GM23338 (cell line): ENCODE measurements at regions not wholly inside any gene's neighbourhood (a gene's known extent, or its start where the extent isn't known, plus 50 kb on each side); places are given as distances from the start of the nearest gene placed in this dataset.

ENCODE experiments used
- ATAC-seq: fragments of 200-7000 bp; cut with Tn5 transposase; 3 replicates; pipeline ENCODE4 v1.9.1; 2020
- DNase-seq: peaks from one replicate; pipeline ENCODE4 v3.0.0-alpha.2; 2015; ENCODE audit warnings: low spot score
- H2AFZ ChIP-seq: fragments of 200-600 bp; sonication (generic); 2 replicates; pipeline ENCODE4 v1.8.0; 2016; ENCODE audit warnings: antibody characterized with exemption, mild to moderate bottlenecking, moderate library complexity
- H3F3A ChIP-seq: fragments of 200-600 bp; sonication (generic); replicated peaks from 2 replicates; pipeline ENCODE4 v1.8.0; 2017; ENCODE audit warnings: antibody characterized with exemption, mixed run types, low read depth
- H3K27ac ChIP-seq: fragments of 200-600 bp; sonication (generic); 2 replicates; pipeline ENCODE4 v1.6.1; 2016; ENCODE audit warnings: low read depth
- H3K27me3 ChIP-seq: fragments of 200-600 bp; sonication (generic); 2 replicates; pipeline ENCODE4 v1.8.0; 2016; ENCODE audit warnings: mild to moderate bottlenecking, mixed run types, moderate library complexity; ENCODE audit not compliant: insufficient read depth
- H3K36me3 ChIP-seq: fragments of 200-600 bp; sonication (generic); 2 replicates; pipeline ENCODE4 v1.8.0; 2016; ENCODE audit warnings: mild to moderate bottlenecking; ENCODE audit not compliant: insufficient read depth
- H3K4me1 ChIP-seq: fragments of 200-600 bp; sonication (generic); 2 replicates; pipeline ENCODE4 v1.8.0; 2016; ENCODE audit warnings: mild to moderate bottlenecking, moderate library complexity; ENCODE audit not compliant: insufficient read depth
- H3K4me2 ChIP-seq: fragments of 200-600 bp; sonication (generic); 2 replicates; pipeline ENCODE4 v1.7.1; 2017; ENCODE audit warnings: mixed run types
- H3K4me3 ChIP-seq: fragments of 200-600 bp; sonication (generic); 2 replicates; pipeline ENCODE4 v1.6.1; 2016; ENCODE audit warnings: mixed run types
- H3K79me2 ChIP-seq: fragments of 200-600 bp; sonication (generic); replicated peaks from 2 replicates; pipeline ENCODE4 v1.8.0; 2017; ENCODE audit warnings: mild to moderate bottlenecking; ENCODE audit not compliant: insufficient read depth
- H3K9me2 ChIP-seq: fragments of 200-600 bp; sonication (generic); 2 replicates; pipeline ENCODE4 v1.8.0; 2017; ENCODE audit not compliant: insufficient read depth
- H4K20me1 ChIP-seq: fragments of 200-600 bp; sonication (generic); replicated peaks from 2 replicates; pipeline ENCODE4 v1.8.0; 2017; ENCODE audit warnings: mild to moderate bottlenecking; ENCODE audit not compliant: insufficient read depth
- H3K27ac Mint-ChIP-seq: 2 replicates; pipeline ENCODE4 v1.8.0; 2020; ENCODE audit warnings: inconsistent platforms, mild to moderate bottlenecking, moderate library complexity, mixed read lengths
- H3K27me3 Mint-ChIP-seq: 3 replicates; pipeline ENCODE4 v1.8.0; 2022; ENCODE audit warnings: low read depth, mild to moderate bottlenecking, moderate library complexity, mixed read lengths, inconsistent platforms; ENCODE audit not compliant: insufficient read depth, poor library complexity
- H3K36me3 Mint-ChIP-seq: 3 replicates; pipeline ENCODE4 v1.8.0; 2021; ENCODE audit warnings: low read depth, mild to moderate bottlenecking, inconsistent platforms, moderate library complexity, mixed read lengths
- H3K4me1 Mint-ChIP-seq: 3 replicates; pipeline ENCODE4 v1.8.0; 2020; ENCODE audit warnings: mild to moderate bottlenecking, inconsistent platforms, mixed read lengths
- H3K4me3 Mint-ChIP-seq: 3 replicates; pipeline ENCODE4 v1.8.0; 2021; ENCODE audit warnings: moderate library complexity, mild to moderate bottlenecking, inconsistent platforms, mixed read lengths
- H3K9me3 Mint-ChIP-seq: 3 replicates; pipeline ENCODE4 v1.8.0; 2020; ENCODE audit warnings: moderate library complexity, mild to moderate bottlenecking, inconsistent platforms, mixed read lengths
- JUNB ChIP-seq: IDR thresholded peaks from one replicate; pipeline ENCODE4 v1.6.1; 2016; ENCODE audit warnings: antibody characterized with exemption; ENCODE audit not compliant: unreplicated experiment
- POLR2AphosphoS5 ChIP-seq: IDR thresholded peaks from 2 replicates; pipeline ENCODE4 v1.6.1; 2016; ENCODE audit warnings: antibody characterized with exemption, low read depth
- STAT1 ChIP-seq: IDR thresholded peaks from one replicate; pipeline ENCODE4 v1.6.1; 2016; ENCODE audit warnings: antibody characterized with exemption; ENCODE audit not compliant: unreplicated experiment
- ZNF114 ChIP-seq: fragments of 250-450 bp; sonication (Bioruptor Pico); IDR thresholded peaks from 2 replicates; pipeline ENCODE4 v1.5.0; 2020; ENCODE audit warnings: mild to moderate bottlenecking, moderate library complexity
- ZNF331 ChIP-seq: fragments of 250-450 bp; sonication (Bioruptor Pico); IDR thresholded peaks from 2 replicates; pipeline ENCODE4 v1.5.0; 2020; ENCODE audit warnings: low read depth, mild to moderate bottlenecking, moderate library complexity
- TF ChIP-seq, protein P1 (sequence below): IDR thresholded peaks from 2 replicates; pipeline ENCODE4 v1.6.1; 2016; ENCODE audit warnings: antibody characterized with exemption
- TF ChIP-seq, protein P2 (sequence below): IDR thresholded peaks from one replicate; pipeline ENCODE4 v1.6.1; 2018; ENCODE audit warnings: antibody characterized with exemption; ENCODE audit not compliant: unreplicated experiment
- TF ChIP-seq, protein P3 (sequence below): fragments of 250-450 bp; sonication (Bioruptor Pico); IDR thresholded peaks from 2 replicates; pipeline ENCODE4 v1.5.0; 2020; ENCODE audit warnings: mild to moderate bottlenecking, moderate library complexity

DNA sequence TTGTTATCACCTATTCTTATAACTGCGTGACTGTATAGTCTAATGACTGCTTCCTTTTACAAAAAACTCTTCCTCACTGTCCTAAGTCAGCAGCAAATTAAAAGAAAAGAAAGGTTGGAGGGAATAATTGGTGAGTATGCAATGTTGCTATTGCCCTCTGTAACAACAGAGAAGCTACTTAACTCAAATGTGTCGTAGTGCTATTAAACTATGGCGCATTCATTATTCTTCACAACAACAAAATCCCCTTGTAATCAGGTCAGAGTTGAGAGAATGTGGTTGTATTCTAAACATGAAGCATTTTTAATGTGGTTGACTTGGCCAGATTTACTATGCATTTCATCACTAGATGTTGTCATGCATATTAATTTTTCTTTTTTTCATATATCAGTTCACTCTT, 897.8 kb upstream of the PHF14 start:
- H3K4me3 ChIP-seq: no peak overlapping the region
- no peak overlapping the region for H2AFZ ChIP-seq
- DNase-seq (no peak), ATAC-seq (no peak)
- H3K9me3 Mint-ChIP-seq: peaks cover 2% of the 10 kb centered on the region; the same call in 1 of the 3 replicates
- peaks cover 19% of the 10 kb centered on the region for H3K4me1 Mint-ChIP-seq
- no peaks in the 10 kb centered on the region for H3K27me3 ChIP-seq
- H3K36me3 ChIP-seq: no peaks in the 10 kb centered on the region
- no peaks in the 10 kb centered on the region for H3F3A ChIP-seq
- peaks cover 2% of the 10 kb centered on the region for H3K27me3 Mint-ChIP-seq
- TF ChIP-seq, protein P1, sequence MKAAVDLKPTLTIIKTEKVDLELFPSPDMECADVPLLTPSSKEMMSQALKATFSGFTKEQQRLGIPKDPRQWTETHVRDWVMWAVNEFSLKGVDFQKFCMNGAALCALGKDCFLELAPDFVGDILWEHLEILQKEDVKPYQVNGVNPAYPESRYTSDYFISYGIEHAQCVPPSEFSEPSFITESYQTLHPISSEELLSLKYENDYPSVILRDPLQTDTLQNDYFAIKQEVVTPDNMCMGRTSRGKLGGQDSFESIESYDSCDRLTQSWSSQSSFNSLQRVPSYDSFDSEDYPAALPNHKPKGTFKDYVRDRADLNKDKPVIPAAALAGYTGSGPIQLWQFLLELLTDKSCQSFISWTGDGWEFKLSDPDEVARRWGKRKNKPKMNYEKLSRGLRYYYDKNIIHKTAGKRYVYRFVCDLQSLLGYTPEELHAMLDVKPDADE: no peak
- no peak for TF ChIP-seq STAT1
- no peak for TF ChIP-seq ZNF114 (CRISPR knock-in tag)
- no peak for TF ChIP-seq ZNF331
- TF ChIP-seq POLR2AphosphoS5: no peak
- TF ChIP-seq JUNB: no peak
- TF ChIP-seq, protein P2, sequence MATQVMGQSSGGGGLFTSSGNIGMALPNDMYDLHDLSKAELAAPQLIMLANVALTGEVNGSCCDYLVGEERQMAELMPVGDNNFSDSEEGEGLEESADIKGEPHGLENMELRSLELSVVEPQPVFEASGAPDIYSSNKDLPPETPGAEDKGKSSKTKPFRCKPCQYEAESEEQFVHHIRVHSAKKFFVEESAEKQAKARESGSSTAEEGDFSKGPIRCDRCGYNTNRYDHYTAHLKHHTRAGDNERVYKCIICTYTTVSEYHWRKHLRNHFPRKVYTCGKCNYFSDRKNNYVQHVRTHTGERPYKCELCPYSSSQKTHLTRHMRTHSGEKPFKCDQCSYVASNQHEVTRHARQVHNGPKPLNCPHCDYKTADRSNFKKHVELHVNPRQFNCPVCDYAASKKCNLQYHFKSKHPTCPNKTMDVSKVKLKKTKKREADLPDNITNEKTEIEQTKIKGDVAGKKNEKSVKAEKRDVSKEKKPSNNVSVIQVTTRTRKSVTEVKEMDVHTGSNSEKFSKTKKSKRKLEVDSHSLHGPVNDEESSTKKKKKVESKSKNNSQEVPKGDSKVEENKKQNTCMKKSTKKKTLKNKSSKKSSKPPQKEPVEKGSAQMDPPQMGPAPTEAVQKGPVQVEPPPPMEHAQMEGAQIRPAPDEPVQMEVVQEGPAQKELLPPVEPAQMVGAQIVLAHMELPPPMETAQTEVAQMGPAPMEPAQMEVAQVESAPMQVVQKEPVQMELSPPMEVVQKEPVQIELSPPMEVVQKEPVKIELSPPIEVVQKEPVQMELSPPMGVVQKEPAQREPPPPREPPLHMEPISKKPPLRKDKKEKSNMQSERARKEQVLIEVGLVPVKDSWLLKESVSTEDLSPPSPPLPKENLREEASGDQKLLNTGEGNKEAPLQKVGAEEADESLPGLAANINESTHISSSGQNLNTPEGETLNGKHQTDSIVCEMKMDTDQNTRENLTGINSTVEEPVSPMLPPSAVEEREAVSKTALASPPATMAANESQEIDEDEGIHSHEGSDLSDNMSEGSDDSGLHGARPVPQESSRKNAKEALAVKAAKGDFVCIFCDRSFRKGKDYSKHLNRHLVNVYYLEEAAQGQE: no peak
- no peak overlapping the region for H3K4me3 Mint-ChIP-seq
- H3K36me3 Mint-ChIP-seq: peaks cover 2% of the 10 kb centered on the region; the same call in 2 of the 3 replicates
- no peak overlapping the region for H3K27ac ChIP-seq
- no peak overlapping the region for H3K4me2 ChIP-seq
- H3K4me1 ChIP-seq: peaks cover 16% of the 10 kb centered on the region
- H3K9me2 ChIP-seq: no peaks in the 10 kb centered on the region
- no peak overlapping the region for H3K27ac Mint-ChIP-seq
- no peaks in the 10 kb centered on the region for H3K79me2 ChIP-seq
- H4K20me1 ChIP-seq: no peaks in the 10 kb centered on the region

DNA sequence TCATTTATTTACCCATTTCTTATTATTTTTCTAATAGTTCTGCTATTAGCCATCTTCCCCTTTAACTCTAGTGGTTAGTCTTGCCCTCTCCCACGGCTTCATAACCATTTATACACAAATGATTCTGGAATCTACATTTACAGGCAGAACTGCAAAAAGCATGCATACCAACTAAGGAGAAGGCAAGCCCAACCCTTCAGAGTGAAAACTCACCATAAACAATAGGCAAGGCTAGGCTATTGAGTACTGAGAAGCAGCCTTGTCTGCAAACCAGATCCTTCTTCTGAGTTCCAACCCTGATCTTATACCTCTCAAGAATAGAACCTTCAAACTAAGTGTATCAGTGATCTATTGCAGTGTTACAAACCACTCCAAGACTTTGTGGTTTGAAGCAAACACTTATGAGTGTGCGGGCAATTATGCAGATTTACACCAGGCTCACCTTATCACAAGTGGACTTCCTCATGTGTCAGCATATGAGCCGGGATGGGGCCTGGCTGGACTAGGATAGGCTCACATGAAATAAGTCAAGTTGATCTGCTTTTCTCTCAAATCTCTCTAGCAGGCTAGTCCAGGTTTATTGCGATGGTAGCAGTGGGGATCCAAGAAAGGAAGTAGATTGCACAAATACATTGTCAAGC, 896.9 kb upstream of the PHF14 start:
- Histone ChIP-seq H3K4me1 (peaks cover 16% of the 10 kb centered on the region), H3K27ac (no peak overlapping the region), H3K9me2 (no peaks in the 10 kb centered on the region), H3K79me2 (no peaks in the 10 kb centered on the region), H3K4me2 (peak overlapping the region; percentile 57), H3K4me3 (no peak overlapping the region), H4K20me1 (no peaks in the 10 kb centered on the region), H3F3A (no peaks in the 10 kb centered on the region), H2AFZ (peak overlapping the region; percentile 89), H3K36me3 (no peaks in the 10 kb centered on the region), H3K27me3 (no peaks in the 10 kb centered on the region)
- DNase-seq: peak; percentile 14
- H3K4me3 Mint-ChIP-seq: no peak overlapping the region
- no peak overlapping the region for H3K27ac Mint-ChIP-seq
- TF ChIP-seq ZNF114 (CRISPR knock-in tag): no peak
- TF ChIP-seq, protein P3, sequence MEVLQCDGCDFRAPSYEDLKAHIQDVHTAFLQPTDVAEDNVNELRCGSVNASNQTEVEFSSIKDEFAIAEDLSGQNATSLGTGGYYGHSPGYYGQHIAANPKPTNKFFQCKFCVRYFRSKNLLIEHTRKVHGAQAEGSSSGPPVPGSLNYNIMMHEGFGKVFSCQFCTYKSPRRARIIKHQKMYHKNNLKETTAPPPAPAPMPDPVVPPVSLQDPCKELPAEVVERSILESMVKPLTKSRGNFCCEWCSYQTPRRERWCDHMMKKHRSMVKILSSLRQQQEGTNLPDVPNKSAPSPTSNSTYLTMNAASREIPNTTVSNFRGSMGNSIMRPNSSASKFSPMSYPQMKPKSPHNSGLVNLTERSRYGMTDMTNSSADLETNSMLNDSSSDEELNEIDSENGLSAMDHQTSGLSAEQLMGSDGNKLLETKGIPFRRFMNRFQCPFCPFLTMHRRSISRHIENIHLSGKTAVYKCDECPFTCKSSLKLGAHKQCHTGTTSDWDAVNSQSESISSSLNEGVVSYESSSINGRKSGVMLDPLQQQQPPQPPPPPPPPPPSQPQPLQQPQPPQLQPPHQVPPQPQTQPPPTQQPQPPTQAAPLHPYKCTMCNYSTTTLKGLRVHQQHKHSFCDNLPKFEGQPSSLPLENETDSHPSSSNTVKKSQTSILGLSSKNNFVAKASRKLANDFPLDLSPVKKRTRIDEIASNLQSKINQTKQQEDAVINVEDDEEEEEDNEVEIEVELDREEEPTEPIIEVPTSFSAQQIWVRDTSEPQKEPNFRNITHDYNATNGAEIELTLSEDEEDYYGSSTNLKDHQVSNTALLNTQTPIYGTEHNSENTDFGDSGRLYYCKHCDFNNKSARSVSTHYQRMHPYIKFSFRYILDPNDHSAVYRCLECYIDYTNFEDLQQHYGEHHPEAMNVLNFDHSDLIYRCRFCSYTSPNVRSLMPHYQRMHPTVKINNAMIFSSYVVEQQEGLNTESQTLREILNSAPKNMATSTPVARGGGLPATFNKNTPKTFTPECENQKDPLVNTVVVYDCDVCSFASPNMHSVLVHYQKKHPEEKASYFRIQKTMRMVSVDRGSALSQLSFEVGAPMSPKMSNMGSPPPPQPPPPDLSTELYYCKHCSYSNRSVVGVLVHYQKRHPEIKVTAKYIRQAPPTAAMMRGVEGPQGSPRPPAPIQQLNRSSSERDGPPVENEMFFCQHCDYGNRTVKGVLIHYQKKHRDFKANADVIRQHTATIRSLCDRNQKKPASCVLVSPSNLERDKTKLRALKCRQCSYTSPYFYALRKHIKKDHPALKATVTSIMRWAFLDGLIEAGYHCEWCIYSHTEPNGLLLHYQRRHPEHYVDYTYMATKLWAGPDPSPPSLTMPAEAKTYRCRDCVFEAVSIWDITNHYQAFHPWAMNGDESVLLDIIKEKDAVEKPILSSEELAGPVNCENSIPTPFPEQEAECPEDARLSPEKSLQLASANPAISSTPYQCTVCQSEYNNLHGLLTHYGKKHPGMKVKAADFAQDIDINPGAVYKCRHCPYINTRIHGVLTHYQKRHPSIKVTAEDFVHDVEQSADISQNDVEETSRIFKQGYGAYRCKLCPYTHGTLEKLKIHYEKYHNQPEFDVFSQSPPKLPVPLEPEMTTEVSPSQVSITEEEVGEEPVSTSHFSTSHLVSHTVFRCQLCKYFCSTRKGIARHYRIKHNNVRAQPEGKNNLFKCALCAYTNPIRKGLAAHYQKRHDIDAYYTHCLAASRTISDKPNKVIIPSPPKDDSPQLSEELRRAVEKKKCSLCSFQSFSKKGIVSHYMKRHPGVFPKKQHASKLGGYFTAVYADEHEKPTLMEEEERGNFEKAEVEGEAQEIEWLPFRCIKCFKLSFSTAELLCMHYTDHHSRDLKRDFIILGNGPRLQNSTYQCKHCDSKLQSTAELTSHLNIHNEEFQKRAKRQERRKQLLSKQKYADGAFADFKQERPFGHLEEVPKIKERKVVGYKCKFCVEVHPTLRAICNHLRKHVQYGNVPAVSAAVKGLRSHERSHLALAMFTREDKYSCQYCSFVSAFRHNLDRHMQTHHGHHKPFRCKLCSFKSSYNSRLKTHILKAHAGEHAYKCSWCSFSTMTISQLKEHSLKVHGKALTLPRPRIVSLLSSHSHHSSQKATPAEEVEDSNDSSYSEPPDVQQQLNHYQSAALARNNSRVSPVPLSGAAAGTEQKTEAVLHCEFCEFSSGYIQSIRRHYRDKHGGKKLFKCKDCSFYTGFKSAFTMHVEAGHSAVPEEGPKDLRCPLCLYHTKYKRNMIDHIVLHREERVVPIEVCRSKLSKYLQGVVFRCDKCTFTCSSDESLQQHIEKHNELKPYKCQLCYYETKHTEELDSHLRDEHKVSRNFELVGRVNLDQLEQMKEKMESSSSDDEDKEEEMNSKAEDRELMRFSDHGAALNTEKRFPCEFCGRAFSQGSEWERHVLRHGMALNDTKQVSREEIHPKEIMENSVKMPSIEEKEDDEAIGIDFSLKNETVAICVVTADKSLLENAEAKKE (CRISPR knock-in tag): peak; percentile 24; the same call in 1 of the 2 replicates
- peaks cover 2% of the 10 kb centered on the region; the same call in 2 of the 3 replicates for H3K36me3 Mint-ChIP-seq
- H3K9me3 Mint-ChIP-seq: peaks cover 2% of the 10 kb centered on the region; the same call in 1 of the 3 replicates
- H3K4me1 Mint-ChIP-seq: peaks cover 23% of the 10 kb centered on the region
- H3K27me3 Mint-ChIP-seq: peaks cover 2% of the 10 kb centered on the region
- peak; percentile 32; the same call in 2 of the 3 replicates for ATAC-seq
